GM19397 (cell line): ENCODE measurements at regions not wholly inside any gene's neighbourhood (a gene's known extent, or its start where the extent isn't known, plus 50 kb on each side); places are given as distances from the start of the nearest gene placed in this dataset.

Experiments used
- ATAC-seq: cut with Tn5 transposase; IDR thresholded peaks from one replicate; pipeline ENCODE4 v1.9.1; 2021; ENCODE audit warnings: mild to moderate bottlenecking, moderate library complexity; ENCODE audit not compliant: unreplicated experiment

GRCh38 chr17:79405823-79406222, 205.0 kb downstream of the RBFOX3 start:
- no peak for ATAC-seq

GRCh38 chr17:79404136-79404911, 206.5 kb downstream of the RBFOX3 start:
- ATAC-seq = no peak

- ATAC-seq = no peak
These were observed 208.9 kb downstream of the RBFOX3 start for GRCh38 chr17:79401704-79402674.

- no peak for ATAC-seq
These were observed 209.7 kb downstream of the RBFOX3 start for GRCh38 chr17:79400989-79401703.

- no peak for ATAC-seq
These were observed 211.2 kb downstream of the RBFOX3 start for GRCh38 chr17:79399610-79400144.

- ATAC-seq = no peak
These were observed 212.4 kb downstream of the RBFOX3 start for GRCh38 chr17:79398441-79398840.

GRCh38 chr17:79396696-79397095, 214.2 kb downstream of the RBFOX3 start:
- no peak for ATAC-seq

- ATAC-seq = no peak
These were observed 215.3 kb downstream of the RBFOX3 start for GRCh38 chr17:79395545-79395944.

GRCh38 chr17:79395066-79395465, 215.8 kb downstream of the RBFOX3 start:
- no peak for ATAC-seq

- ATAC-seq = no peak
These were observed 217.3 kb downstream of the RBFOX3 start for GRCh38 chr17:79393358-79394052.

GRCh38 chr17:79392598-79392997, 218.3 kb downstream of the RBFOX3 start:
- ATAC-seq = no peak

GRCh38 chr17:79391376-79392233, 219.2 kb downstream of the RBFOX3 start:
- no peak for ATAC-seq

- no peak for ATAC-seq
These were observed 221.0 kb downstream of the RBFOX3 start for GRCh38 chr17:79389896-79390295.

GRCh38 chr17:79388556-79389295, 222.1 kb downstream of the RBFOX3 start:
- no peak for ATAC-seq

GRCh38 chr17:79387783-79388182, 223.1 kb downstream of the RBFOX3 start:
- no peak for ATAC-seq

- no peak for ATAC-seq
These were observed 224.8 kb downstream of the RBFOX3 start for GRCh38 chr17:79385962-79386563.

GRCh38 chr17:79382313-79382712, 228.5 kb downstream of the RBFOX3 start:
- no peak for ATAC-seq

- ATAC-seq = no peak
These were observed 231.0 kb downstream of the RBFOX3 start for GRCh38 chr17:79379700-79380445.
